Calu3 (cell line): ENCODE measurements at regions not wholly inside any gene's neighbourhood (a gene's known extent, or its start where the extent isn't known, plus 50 kb on each side); places are given as distances from the start of the nearest gene placed in this dataset.
"Not testable (repeated sequence)": the region's sequence is repeated elsewhere in the genome, so short reads cannot be mapped to it uniquely, and the experiment has no call there.

Experiments used
- BruUV-seq: library from RNA; stranded (reverse); fragments of 400-500 nt; replicated peaks from 2 replicates; lab custom pipeline; 2021; lab: Mats Ljungman, UMichigan
- CTCF ChIA-PET: fragments of 300-600 bp; sonication (Branson Sonifier 250); formaldehyde crosslinking; loops from one replicate; lab custom pipeline; 2022; ENCODE audit warnings: antibody characterized with exemption; lab: Charles Lee
- DNase-seq: peaks from one replicate; pipeline ENCODE4 v3.0.0; 2022
- H3K27ac Mint-ChIP-seq: one replicate; pipeline ENCODE4 v1.8.0; 2022; ENCODE audit warnings: mixed read lengths; ENCODE audit not compliant: unreplicated experiment
- H3K27me3 Mint-ChIP-seq: one replicate; pipeline ENCODE4 v1.8.0; 2022; ENCODE audit warnings: mixed read lengths; ENCODE audit not compliant: unreplicated experiment
- H3K36me3 Mint-ChIP-seq: one replicate; pipeline ENCODE4 v1.8.0; 2022; ENCODE audit warnings: mild to moderate bottlenecking, moderate library complexity, mixed read lengths; ENCODE audit not compliant: insufficient read depth, unreplicated experiment
- H3K4me1 Mint-ChIP-seq: one replicate; pipeline ENCODE4 v1.8.0; 2022; ENCODE audit warnings: mild to moderate bottlenecking, low read depth, mixed read lengths; ENCODE audit not compliant: unreplicated experiment
- H3K4me3 Mint-ChIP-seq: one replicate; pipeline ENCODE4 v1.8.0; 2022; ENCODE audit warnings: mild to moderate bottlenecking, low read depth, moderate library complexity, mixed read lengths; ENCODE audit not compliant: unreplicated experiment
- H3K9me3 Mint-ChIP-seq: one replicate; pipeline ENCODE4 v1.8.0; 2022; ENCODE audit warnings: low read depth, mixed read lengths; ENCODE audit not compliant: unreplicated experiment
- intact Hi-C: fragments of 100-400 bp; cut with micrococcal nuclease; formaldehyde crosslinking; loops from one replicate; pipeline ENCODE4 v1.10.0; 2022; ENCODE audit not compliant: unreplicated experiment
- TF ChIP-seq, protein P1 (sequence below): fragments of 200-600 bp; IDR thresholded peaks from one replicate; pipeline ENCODE4 v1.8.0; 2022; ENCODE audit warnings: antibody characterized with exemption; ENCODE audit not compliant: unreplicated experiment

- no TSS peak for BruUV-seq
- CTCF ChIA-PET: no interaction called here
- no peaks in the 10 kb centered on the region for H3K4me1 Mint-ChIP-seq
- no peak for DNase-seq
- H3K4me3 Mint-ChIP-seq: no peak overlapping the region
- H3K9me3 Mint-ChIP-seq: no peaks in the 10 kb centered on the region
- no peaks in the 10 kb centered on the region for H3K27me3 Mint-ChIP-seq
- TF ChIP-seq, protein P1, sequence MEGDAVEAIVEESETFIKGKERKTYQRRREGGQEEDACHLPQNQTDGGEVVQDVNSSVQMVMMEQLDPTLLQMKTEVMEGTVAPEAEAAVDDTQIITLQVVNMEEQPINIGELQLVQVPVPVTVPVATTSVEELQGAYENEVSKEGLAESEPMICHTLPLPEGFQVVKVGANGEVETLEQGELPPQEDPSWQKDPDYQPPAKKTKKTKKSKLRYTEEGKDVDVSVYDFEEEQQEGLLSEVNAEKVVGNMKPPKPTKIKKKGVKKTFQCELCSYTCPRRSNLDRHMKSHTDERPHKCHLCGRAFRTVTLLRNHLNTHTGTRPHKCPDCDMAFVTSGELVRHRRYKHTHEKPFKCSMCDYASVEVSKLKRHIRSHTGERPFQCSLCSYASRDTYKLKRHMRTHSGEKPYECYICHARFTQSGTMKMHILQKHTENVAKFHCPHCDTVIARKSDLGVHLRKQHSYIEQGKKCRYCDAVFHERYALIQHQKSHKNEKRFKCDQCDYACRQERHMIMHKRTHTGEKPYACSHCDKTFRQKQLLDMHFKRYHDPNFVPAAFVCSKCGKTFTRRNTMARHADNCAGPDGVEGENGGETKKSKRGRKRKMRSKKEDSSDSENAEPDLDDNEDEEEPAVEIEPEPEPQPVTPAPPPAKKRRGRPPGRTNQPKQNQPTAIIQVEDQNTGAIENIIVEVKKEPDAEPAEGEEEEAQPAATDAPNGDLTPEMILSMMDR: no peak
- H3K36me3 Mint-ChIP-seq: no peaks in the 10 kb centered on the region
- H3K27ac Mint-ChIP-seq: no peak overlapping the region
- intact Hi-C loops: no loop called here
Observed at GRCh38 chr6:78253618-78254017, 600.8 kb downstream of the MEI4 start.

- Mint-ChIP-seq H3K27me3 (no peaks in the 10 kb centered on the region), H3K4me1 (no peaks in the 10 kb centered on the region), H3K9me3 (peaks cover 3% of the 10 kb centered on the region), H3K4me3 (no peak overlapping the region), H3K27ac (no peak overlapping the region), H3K36me3 (no peaks in the 10 kb centered on the region)
- intact Hi-C loops: no loop called here
- CTCF ChIA-PET: no interaction called here
- no TSS peak for BruUV-seq
- DNase-seq: no peak
- TF ChIP-seq, protein P1: no peak
Observed at GRCh38 chr6:78259935-78260334, 607.1 kb downstream of the MEI4 start.

DNA sequence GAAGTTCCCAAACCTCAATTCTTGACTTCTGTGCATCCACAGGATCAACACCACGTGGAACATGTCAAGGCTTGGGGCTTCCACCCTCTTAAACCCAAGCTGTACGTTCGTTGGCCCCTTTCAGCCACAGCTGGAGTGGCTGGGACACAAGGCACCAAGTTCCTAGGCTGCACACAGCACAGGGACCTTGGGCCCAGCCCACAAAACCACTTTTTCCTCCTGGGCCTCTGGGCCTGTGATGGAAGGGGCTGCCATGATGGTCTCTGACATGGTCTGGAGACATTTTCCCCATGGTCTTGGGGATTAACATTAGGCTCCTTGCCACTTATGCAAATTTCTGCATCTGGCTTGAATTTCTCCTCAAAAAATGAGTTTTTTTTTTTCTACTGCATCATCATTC, 606.9 kb upstream of the IRAK1BP1 start:
- CTCF ChIA-PET, H3K9me3 Mint-ChIP-seq, BruUV-seq, H3K36me3 Mint-ChIP-seq, DNase-seq, H3K4me3 Mint-ChIP-seq, H3K27me3 Mint-ChIP-seq, H3K27ac Mint-ChIP-seq, intact Hi-C loops, H3K4me1 Mint-ChIP-seq: not testable (repeated sequence)

DNA sequence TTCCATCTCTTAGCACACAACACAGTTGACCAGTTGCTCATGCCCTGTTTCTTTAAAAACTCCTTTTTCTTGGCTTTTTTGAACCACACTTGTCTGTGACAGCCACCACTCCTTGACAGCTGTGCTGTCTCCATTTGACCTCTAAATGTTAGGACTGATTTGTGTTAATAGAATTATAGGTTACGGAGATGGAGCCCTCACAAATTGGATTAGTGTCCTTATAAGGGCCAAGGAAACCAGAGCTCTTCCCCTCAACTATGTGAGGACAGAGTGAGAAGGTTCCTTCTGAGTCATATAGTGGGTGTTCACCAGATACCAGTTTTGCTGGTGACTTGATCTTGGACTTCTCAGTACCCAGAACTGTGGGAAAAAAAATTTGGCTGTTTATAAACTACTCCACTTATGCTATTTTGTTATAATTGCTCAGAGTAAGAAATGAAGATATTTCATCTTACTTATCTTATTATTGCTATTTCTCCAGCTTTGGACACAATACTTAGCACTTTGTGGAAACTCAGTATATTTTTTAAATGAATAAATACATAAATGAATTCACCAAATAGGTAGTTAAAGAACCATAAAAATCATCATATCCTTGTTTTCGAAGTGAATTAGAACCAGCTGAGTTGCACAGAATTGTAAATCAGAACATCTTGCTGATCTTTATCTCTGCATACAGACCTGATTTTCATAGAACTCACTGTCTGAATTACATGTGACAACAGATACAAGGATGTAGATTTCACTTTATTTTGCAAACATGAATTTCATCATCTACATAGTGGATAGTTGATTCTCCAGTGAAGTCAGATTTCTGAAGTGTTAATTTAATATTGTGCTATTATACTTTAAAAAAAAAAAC, 598.5 kb upstream of the IRAK1BP1 start:
- intact Hi-C loops: no loop called here
- no TSS peak for BruUV-seq
- CTCF ChIA-PET: no interaction called here
- DNase-seq: no peak
- Mint-ChIP-seq H3K27me3 (no peaks in the 10 kb centered on the region), H3K9me3 (no peaks in the 10 kb centered on the region), H3K36me3 (no peaks in the 10 kb centered on the region), H3K27ac (no peak overlapping the region), H3K4me1 (no peaks in the 10 kb centered on the region), H3K4me3 (no peak overlapping the region)
- TF ChIP-seq, protein P1: no peak

- Mint-ChIP-seq H3K4me3 (no peak overlapping the region), H3K27me3 (no peaks in the 10 kb centered on the region), H3K4me1 (peaks cover 8% of the 10 kb centered on the region), H3K36me3 (no peaks in the 10 kb centered on the region), H3K27ac (no peak overlapping the region), H3K9me3 (no peaks in the 10 kb centered on the region)
- TF ChIP-seq, protein P1: no peak
- CTCF ChIA-PET: no interaction called here
- intact Hi-C loops: no loop called here
- DNase-seq: no peak
- no TSS peak for BruUV-seq
Observed at GRCh38 chr6:78300885-78301284, 566.5 kb upstream of the IRAK1BP1 start.
